Osteocyte (in vitro differentiated cells): ENCODE measurements at regions not wholly inside any gene's neighbourhood (a gene's known extent, or its start where the extent isn't known, plus 50 kb on each side); places are given as distances from the start of the nearest gene placed in this dataset.

Source experiments
- DNase-seq: peaks from one replicate; pipeline ENCODE4 v3.0.0; 2021; ENCODE audit warnings: mixed read lengths; ENCODE audit not compliant: unreplicated experiment; ENCODE audit errors: extremely low spot score
- H3K27ac Mint-ChIP-seq: one replicate; pipeline ENCODE4 v1.8.0; 2021; ENCODE audit warnings: mild to moderate bottlenecking, mixed read lengths; ENCODE audit not compliant: unreplicated experiment
- H3K27me3 Mint-ChIP-seq: one replicate; pipeline ENCODE4 v1.8.0; 2021; ENCODE audit warnings: mixed read lengths; ENCODE audit not compliant: unreplicated experiment
- H3K36me3 Mint-ChIP-seq: one replicate; pipeline ENCODE4 v1.8.0; 2021; ENCODE audit warnings: mixed read lengths; ENCODE audit not compliant: unreplicated experiment
- H3K4me1 Mint-ChIP-seq: one replicate; pipeline ENCODE4 v1.8.0; 2021; ENCODE audit warnings: mixed read lengths; ENCODE audit not compliant: unreplicated experiment
- H3K4me3 Mint-ChIP-seq: one replicate; pipeline ENCODE4 v1.8.0; 2021; ENCODE audit warnings: mild to moderate bottlenecking, moderate library complexity, mixed read lengths; ENCODE audit not compliant: unreplicated experiment
- H3K9me3 Mint-ChIP-seq: one replicate; pipeline ENCODE4 v1.8.0; 2021; ENCODE audit warnings: mixed read lengths; ENCODE audit not compliant: unreplicated experiment
- CTCF ChIP-seq: fragments of 200-600 bp; sonication (generic); IDR thresholded peaks from 2 replicates; pipeline ENCODE4 v1.5.0; 2021; ENCODE audit warnings: antibody characterized with exemption, mild to moderate bottlenecking, moderate library complexity

- TF ChIP-seq CTCF = no peak
- Mint-ChIP-seq H3K4me3 (no peak overlapping the region), H3K4me1 (no peaks in the 10 kb centered on the region), H3K36me3 (no peaks in the 10 kb centered on the region), H3K27ac (no peak overlapping the region), H3K9me3 (peaks cover 7% of the 10 kb centered on the region), H3K27me3 (no peaks in the 10 kb centered on the region)
- DNase-seq = no peak
Measured at GRCh38 chrX:99480728-99481127, 929.3 kb downstream of the PCDH19 start.

- Mint-ChIP-seq H3K36me3 (no peaks in the 10 kb centered on the region), H3K4me1 (no peaks in the 10 kb centered on the region), H3K27me3 (no peaks in the 10 kb centered on the region), H3K9me3 (peaks cover 38% of the 10 kb centered on the region), H3K27ac (no peak overlapping the region), H3K4me3 (no peak overlapping the region)
- DNase-seq = no peak
- no peak for TF ChIP-seq CTCF
Measured at GRCh38 chrX:99469439-99469838, 940.6 kb downstream of the PCDH19 start.

GRCh38 chrX:99468993-99469392 is 941.1 kb downstream of the PCDH19 start:
- Mint-ChIP-seq H3K27ac (no peak overlapping the region), H3K4me1 (no peaks in the 10 kb centered on the region), H3K27me3 (no peaks in the 10 kb centered on the region), H3K9me3 (peaks cover 34% of the 10 kb centered on the region), H3K4me3 (no peak overlapping the region), H3K36me3 (no peaks in the 10 kb centered on the region)
- no peak for TF ChIP-seq CTCF
- no peak for DNase-seq

- H3K27me3 Mint-ChIP-seq = no peaks in the 10 kb centered on the region
Measured at GRCh38 chrX:99461223-99461622, 948.9 kb downstream of the PCDH19 start.

GRCh38 chrX:99445336-99445735 is 964.7 kb downstream of the PCDH19 start:
- Mint-ChIP-seq H3K4me3 (no peak overlapping the region), H3K4me1 (no peaks in the 10 kb centered on the region), H3K36me3 (no peaks in the 10 kb centered on the region)

More at GRCh38 chrX:99461223-99461622, 948.9 kb downstream of the PCDH19 start:
- no peak overlapping the region for H3K27ac Mint-ChIP-seq
- TF ChIP-seq CTCF = no peak
- peaks cover 16% of the 10 kb centered on the region for H3K9me3 Mint-ChIP-seq
- no peaks in the 10 kb centered on the region for H3K4me1 Mint-ChIP-seq
- H3K36me3 Mint-ChIP-seq = no peaks in the 10 kb centered on the region
- no peak overlapping the region for H3K4me3 Mint-ChIP-seq
- no peak for DNase-seq

More at GRCh38 chrX:99445336-99445735, 964.7 kb downstream of the PCDH19 start:
- Mint-ChIP-seq H3K27me3 (no peaks in the 10 kb centered on the region), H3K27ac (no peak overlapping the region), H3K9me3 (peaks cover 9% of the 10 kb centered on the region)
- TF ChIP-seq CTCF = no peak
- DNase-seq = no peak
